Left cardiac atrium (tissue), 4 donors: ENCODE measurements at regions not wholly inside any gene's neighbourhood (a gene's known extent, or its start where the extent isn't known, plus 50 kb on each side); places are given as distances from the start of the nearest gene placed in this dataset.

Experiments used
- ATAC-seq, 2 donors: fragments of 200-7000 bp; cut with Tn5 transposase; one replicate each; pipeline ENCODE4 v1.9.1; 2020; ENCODE audit warnings: mild to moderate bottlenecking in 2 of 2, moderate library complexity in 2 of 2
- DNase-seq: peaks from one replicate; pipeline ENCODE4 v3.0.0-alpha.2; 2020
- intact Hi-C, 2 donors: fragments of 100-400 bp; cut with DNase I; formaldehyde crosslinking; loops; one replicate each; pipeline versions ENCODE4 v1.14.1 to v1.15.1; 2022 to 2023
- donor health status: DM: no; HTN: yes; CAD: no.
- donor health status: DM: no; HTN: yes; CAD: no; lungs with severe emphysema.
- donor health status: DM: yes; HTN: yes; CAD: no.
- donor health status: Dilated cardiomyopathy.

DNA sequence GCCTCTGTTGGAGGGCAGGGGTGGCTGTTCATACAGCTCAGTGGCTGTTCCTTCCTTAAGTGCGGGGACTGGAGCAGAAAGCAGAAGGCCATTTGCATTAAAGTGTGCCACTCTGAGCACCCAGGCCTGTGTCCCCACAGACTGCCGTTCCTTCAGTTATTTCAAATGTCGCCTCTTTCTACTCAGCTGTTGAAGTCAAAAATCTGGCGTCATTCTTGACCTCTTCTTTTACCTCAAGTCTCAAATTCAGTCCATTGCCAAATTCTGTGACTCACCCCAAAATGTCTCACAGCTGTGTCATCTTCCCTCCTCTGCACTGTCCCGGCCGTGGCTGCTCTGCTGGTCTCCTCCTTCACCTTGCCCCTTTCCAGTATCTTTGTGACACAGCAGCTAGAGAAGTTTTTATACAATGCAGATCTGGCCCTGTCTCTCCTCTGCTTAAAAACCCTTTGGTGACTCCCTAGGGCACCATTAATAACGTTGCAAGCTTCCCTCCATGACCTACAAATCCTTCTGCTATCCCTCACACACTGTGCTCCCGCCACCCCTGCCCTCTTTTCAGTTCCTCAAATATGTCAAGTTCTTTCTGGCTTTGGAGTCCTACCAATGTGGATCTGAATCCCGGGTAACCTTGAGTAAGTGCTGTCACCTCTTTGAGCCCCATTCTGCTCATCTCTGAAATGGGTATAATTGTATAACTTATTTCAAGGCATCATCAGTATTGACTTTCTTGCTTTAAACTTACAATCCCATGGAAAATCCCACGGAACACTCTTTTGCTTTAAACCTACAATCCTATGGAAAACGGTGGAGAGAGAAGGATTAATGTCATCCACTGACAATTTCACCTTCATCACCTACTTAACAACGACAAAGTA, 98.3 kb upstream of the BOD1 start:
- peak; percentile 58 to 69 for ATAC-seq
- intact Hi-C loops = no loop called here
- DNase-seq = no peak

DNA sequence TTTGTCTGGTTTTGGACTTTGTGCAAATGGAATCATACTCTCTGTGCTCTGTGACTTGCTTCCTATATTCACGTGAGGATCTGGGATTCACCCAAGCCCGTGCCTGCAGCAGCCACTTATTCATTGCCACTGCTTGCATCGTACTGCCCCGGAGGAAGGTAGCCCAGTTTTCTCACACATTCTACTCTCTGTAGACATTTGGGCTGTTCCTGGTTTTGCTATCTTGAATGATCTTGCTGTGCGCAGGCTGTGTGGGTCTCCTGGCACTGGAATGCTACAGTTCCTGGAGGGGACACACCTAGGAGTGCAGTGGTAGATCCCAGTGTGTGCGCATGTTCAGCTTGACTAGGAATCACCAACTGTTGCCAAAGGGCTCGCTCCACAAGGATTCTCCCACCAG, 99.2 kb upstream of the BOD1 start:
- no peak for ATAC-seq
- DNase-seq = no peak
- intact Hi-C loops = no loop called here

DNA sequence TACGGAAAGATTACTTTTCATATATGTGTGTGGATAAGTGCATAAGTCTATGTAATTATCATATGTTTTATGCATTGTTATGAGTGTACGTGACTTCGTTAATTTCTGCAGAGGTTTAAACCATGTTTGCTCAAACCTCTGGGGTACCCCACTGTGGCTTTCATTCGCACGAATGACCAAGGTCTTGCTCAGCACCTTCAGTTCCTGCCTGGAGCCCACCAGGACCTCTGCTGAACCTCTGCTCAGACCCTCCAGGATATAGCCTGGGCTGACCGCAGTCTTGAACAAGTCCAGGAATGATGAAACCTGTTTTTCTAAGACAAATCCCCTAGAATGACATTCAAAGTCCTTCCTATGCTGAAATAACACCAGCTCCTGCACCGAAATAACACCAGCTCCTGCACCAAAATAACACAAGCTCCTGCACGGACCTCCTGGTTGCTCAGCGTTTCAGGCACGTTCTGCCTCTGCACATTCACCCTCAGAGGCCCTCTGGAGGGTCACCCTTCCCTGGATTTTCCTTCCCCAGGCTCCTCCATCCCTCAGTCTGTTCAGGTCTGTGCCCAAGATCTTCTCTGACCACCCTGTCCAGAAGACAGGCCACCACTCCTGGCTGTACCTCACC, 99.7 kb upstream of the BOD1 start:
- intact Hi-C loops = no loop called here
- ATAC-seq (no peak), DNase-seq (no peak)

- no peak for ATAC-seq
- intact Hi-C loops = no loop called here
- no peak for DNase-seq
Measured at GRCh38 chr5:173717959-173718358, 101.5 kb upstream of the BOD1 start.

DNA sequence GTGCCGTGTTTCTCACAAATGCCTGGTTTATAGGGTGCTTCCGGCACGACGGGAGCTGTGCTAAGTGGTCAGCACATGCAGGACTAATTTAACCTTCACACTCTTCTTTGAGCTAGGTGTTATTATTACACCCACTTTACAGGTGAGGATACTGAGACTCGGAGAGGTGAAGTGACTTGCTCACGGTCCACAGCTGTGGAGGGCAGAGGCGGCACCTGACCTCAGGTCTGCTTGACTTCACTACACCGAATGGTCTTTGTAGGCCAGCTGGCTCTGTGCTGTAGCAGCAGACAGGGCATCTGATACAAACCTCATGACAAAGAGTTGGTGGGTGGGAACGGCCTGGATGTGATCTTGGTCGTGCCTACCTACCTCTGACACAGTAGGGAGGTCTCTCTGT, 102.0 kb upstream of the BOD1 start:
- ATAC-seq (no peak), DNase-seq (no peak)
- intact Hi-C loops = no loop called here

DNA sequence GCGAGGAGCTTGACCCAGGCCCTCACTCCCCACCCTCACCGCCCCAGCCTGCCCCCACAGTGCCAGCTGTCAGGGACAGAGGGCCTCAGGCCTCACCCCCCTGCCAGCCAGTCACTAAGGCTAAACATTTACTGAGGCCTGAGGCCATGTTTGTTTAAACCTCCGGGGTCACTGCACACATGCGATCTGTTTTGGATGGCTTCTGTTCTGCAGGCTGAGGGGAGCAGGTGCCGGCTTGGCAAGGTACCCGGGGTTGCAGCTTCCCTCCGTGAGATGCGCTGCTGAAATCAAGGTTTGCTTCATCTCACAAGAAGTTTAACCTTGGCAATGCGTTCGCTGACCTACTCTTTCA, 103.3 kb upstream of the BOD1 start:
- no peak for DNase-seq
- no peak for ATAC-seq

DNA sequence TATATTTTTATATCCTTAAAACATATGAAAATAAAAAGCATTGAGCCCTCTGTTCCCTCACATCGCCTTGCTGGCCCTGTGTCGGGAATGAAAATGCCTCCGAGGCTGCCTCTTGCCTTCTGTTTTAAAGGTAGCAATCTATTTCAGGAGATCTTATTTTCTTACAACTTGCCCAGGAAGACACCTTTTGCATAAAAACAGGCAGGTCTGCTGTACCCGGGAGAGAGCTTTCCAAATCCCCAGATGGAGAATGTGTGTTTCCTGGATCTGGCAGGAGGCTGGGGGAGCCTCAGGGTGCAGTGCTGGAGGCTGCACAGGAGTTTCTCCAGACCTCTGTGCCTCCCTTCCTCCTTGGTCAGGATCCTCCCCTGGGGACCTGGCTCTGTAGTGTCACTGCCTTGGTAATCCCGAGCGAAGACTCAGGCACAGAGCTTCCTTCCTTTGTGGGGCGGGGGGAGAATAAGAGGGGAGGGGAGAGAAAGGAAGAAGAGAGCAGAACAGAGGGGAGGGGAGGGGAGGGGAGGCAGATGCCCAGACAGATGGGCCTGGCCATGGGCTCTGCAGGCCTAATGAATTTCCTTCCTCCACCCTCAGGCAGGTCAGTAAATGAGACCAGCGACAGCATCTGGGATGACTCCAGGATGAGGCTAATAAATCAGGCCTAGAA, 104.0 kb upstream of the BOD1 start:
- intact Hi-C loops = no loop called here
- DNase-seq (no peak), ATAC-seq (no peak)

More for the DNA sequence above, 103.3 kb upstream of the BOD1 start:
- intact Hi-C loops = no loop called here

GRCh38 chr5:173720953-173721600, 104.6 kb upstream of the BOD1 start:
- DNase-seq (no peak), ATAC-seq (no peak)
- intact Hi-C loops = no loop called here

DNA sequence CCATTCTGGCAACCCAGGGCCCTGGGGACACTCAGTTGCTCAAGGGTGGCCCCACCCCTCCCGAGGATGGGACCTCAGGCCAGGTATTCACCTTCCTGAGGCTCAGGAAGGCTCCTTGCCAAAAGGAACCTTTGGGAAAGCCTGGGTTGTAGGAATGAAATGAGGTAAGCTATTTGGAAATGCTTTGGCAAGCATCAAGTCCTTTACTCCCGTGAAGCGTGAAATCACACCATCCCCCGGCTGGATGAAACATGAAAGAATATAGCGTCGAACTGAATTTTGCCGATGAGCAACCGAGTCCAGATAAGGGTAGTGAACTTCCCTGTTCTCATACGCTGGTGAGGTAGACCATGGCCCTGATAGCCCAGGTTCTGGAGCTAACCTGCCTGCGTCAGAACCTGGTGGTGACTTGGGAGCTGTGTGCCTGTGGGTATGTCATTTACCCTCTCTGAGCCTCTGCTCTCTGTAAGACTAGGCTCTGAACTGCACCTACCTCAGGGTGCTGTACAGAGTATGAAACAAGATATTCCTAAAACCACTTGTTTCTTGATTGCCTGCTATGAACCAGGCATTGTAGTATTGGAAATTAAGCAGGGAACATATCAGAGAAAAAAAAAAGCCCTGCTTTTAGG, 105.3 kb upstream of the BOD1 start:
- intact Hi-C loops = no loop called here
- ATAC-seq (peak; percentile 38 to 89), DNase-seq (no peak)

- ATAC-seq (no peak), DNase-seq (no peak)
- intact Hi-C loops = no loop called here
Measured at GRCh38 chr5:173726846-173727557, 110.6 kb upstream of the BOD1 start.

DNA sequence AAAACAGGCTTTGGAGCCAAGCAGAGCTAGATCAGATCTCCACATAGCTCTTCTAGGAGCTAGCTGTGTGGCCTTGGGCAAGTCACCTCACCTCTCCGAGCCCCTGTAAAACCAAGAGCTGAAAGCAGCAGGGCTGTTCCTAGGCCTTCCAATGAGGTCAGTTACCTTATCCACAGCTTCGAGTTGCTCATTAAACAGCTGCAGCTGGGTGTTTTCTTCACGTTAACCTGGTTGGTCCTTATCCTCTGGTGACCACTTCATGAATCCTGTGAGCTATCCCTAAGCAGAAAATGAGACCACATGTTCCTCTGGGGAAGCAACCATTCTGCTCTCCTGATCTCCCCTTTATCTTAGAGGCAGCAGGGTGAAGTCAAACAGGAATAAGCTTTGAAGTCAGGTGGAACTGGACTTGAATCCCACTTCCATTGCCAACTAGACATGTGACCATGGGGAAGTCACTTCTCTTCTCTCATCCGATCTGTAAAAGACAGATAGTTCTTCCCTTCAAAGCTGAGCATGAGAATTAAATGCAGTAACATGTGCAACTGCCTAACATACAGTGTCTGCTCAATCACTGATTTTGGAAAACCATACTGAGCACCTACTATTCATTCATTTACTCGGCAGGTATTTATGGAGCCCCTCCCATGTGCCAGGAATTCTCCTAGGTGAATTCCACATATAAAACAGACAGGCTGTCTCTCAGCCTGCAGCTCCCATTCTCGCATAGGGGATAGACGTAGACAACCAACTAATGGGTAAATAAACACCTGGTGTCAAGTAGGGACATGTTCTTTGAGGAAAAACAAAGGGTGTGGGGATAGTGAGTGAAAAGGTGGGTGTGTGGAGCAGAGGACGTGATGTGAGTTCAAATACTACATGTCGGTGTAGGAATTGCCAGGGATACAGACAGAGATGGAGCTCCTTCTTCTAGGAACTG, 111.7 kb upstream of the BOD1 start:
- intact Hi-C loops = no loop called here
- DNase-seq (no peak), ATAC-seq (no peak)

DNA sequence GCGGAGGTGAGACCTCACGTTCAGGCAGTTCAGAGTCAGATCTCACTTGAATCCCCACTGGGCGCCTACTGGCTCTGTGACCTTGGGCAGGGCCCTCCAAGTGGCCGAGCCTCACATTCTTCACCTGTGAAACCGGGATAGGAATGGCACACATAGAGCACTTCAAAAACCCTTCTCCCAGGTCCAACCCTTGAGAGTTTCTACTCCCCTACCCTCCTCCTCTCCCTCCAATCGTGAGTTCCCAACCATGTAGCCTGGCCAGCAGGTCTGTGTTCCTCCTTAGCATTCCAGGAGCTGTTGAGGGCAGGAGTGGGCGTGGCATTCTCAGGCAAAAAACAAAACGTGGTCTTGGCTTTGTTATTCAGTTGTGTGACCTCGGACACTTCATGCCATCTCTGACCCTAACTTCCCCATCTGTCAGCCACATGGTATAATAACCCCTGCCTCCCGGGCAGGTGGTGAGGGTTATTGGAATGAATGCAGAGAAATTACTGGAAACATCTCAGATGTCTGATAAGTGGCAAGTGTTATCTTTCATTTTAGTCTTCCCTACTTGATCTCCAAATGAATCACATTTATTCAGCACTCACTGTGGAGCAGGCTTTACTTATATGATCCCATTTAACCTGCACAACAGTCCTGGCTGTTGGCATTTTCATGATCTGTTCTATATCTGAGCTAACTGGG, 112.8 kb upstream of the BOD1 start:
- intact Hi-C loops = no loop called here
- peak in 1 of 2 donors; percentile 45 for ATAC-seq
- DNase-seq = no peak

GRCh38 chr5:173730632-173731298, 114.3 kb upstream of the BOD1 start:
- intact Hi-C loops = no loop called here
- DNase-seq (no peak), ATAC-seq (no peak)

- intact Hi-C loops = no loop called here
- DNase-seq (no peak), ATAC-seq (no peak)
Measured at GRCh38 chr5:173733021-173733420, 116.6 kb upstream of the BOD1 start.

- ATAC-seq = no peak
- DNase-seq = no peak
- intact Hi-C loops = no loop called here
Measured at GRCh38 chr5:173733425-173733824, 117.0 kb upstream of the BOD1 start.

- intact Hi-C loops = no loop called here
Measured at GRCh38 chr5:173733831-173734501, 117.5 kb upstream of the BOD1 start.

More at GRCh38 chr5:173733831-173734501, 117.5 kb upstream of the BOD1 start:
- DNase-seq = no peak
- ATAC-seq = no peak
